Fibroblast of peridontal ligament (primary cell): ENCODE measurements at regions not wholly inside any gene's neighbourhood (a gene's known extent, or its start where the extent isn't known, plus 50 kb on each side); places are given as distances from the start of the nearest gene placed in this dataset.
"Not testable (repeated sequence)": the region's sequence is repeated elsewhere in the genome, so short reads cannot be mapped to it uniquely, and the experiment has no call there.

Experiments used
- DNase-seq: peaks from one replicate; pipeline ENCODE4 v3.0.0-alpha.2; 2010; ENCODE audit errors: extremely low read depth

DNA sequence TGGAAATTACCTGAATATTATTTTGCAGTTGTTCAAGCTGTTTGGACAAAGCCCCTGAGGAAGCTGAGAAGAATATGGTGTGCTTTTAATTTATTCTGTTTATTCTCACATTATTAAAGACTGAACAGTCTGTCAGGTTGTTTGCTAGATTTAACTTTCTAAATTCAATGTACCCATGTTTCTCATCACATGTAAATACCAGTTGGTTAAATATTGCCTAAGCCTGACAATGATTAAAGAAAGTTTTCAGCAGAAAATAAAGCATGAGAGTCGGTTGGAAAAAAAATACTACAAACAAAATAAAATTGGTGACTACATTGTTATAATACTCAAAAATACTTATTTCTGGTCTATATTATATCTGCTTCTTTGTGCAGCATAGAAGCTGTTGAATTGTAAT lies 1974.7 kb downstream of the ARAP2 start:
- no peak for DNase-seq

DNA sequence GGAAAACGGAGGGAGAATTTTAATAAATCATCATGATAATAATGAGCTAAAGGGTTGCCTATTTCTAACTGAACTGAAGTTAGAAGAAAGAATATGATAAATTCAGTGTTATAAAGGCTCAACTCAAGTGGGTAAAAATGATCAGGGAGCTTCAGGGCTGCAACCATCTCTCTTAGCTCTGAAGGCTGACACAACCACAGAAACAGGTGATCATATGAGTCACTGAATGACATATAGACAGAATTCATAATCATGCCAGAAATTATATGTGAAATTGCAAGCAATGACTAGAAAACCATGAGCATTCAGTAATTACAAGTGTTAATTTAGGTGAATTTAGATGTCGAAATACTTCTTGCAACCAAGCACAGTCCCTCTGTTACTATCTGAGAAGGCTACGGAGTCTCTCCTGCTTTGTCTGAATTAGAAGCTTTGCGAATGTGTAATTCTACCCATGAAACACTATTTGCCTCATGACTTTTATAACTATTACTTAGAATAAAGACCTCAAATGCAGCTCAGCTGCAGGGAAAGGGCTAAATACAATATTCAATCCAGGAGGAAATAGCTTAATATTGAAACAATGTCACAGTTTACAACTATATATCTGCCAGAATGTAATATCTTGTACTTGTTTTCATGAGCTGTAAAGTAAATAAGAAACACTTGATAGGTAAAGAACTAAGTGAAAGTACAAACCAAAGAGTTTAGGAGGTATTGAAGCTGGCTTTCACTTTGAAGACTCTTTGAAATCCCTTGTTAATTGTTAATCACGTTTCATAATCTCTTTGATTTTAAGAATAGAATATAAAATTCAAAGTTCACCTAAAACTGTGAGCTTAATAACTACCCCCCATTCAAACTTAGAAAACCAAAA lies 1972.6 kb downstream of the ARAP2 start:
- DNase-seq: no peak

DNA sequence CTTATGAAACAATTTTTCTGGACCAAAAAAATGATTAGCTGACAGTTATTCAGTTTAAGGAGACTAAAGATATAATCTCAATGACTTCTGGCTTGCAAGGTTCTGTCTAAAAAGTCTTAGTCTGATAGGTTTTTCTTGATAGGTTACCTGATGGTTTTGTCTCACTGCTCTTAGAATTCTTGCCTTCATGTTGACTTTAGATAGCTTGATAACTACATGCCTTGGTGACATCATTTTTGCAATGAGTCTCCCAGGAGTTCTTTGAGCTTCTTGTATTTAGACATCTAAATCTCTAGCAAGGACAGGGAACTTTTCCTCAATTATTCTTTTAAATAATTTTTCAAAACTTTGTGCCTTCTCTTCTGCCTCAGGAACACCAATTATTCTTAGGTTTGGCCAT lies 1965.3 kb downstream of the ARAP2 start:
- DNase-seq: no peak

DNA sequence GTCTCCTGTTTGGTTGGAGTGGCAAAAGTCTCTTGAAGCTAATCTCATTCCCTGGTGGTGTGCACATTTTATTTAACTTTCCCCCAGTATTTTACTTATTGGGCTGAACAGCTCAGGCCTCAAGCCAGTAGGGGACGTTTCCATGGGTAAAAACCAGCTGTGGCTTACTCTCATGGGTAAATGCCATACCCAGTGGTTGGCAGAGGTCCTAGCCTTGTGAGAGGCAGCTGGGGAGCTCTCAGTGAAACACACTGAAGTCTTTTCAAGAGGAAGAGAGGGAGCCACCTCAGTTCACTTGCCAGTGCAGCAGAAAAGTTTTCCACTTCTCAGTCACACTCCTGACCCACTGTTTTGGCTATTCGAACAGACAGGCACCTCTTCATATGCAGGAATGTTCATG lies 1964.2 kb downstream of the ARAP2 start:
- DNase-seq: peak; percentile 12

DNA sequence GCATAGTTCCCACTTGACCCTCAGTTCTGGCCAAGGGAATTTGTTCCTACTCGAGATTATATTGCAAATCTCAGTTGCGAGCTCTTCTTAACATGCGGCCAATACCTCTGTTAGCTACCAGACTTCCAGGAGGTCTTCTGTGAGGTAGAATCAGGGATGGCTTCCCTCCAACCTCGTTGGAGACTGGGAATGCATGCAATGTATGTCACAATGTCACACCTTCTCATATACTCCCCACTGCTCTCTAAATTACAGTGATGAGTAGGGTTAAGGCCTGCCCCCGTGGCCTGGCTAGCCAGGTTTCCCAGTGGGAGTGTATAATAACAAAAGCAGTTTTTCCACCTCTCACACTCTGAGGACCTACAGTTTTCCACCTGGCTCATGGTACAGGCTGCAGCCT lies 1962.5 kb downstream of the ARAP2 start:
- no peak for DNase-seq

DNA sequence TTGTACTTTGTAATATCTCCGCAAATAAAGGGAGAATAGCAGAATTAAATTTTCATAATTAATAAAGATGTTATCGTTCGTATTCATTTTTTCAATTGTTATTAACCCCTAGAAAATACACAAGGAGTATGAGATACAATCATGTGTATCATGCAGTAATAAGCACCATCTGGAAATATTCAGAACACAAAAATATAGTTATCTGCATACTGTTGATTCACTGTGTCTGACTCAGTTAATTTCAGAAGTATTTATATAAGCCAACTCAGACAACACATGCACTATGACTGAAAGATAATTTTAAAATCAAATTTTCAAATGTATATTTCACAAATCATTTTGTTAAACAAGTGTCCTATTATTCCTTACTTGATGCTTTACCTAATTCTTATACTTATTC lies 1954.8 kb downstream of the ARAP2 start:
- DNase-seq: peak; percentile 44

DNA sequence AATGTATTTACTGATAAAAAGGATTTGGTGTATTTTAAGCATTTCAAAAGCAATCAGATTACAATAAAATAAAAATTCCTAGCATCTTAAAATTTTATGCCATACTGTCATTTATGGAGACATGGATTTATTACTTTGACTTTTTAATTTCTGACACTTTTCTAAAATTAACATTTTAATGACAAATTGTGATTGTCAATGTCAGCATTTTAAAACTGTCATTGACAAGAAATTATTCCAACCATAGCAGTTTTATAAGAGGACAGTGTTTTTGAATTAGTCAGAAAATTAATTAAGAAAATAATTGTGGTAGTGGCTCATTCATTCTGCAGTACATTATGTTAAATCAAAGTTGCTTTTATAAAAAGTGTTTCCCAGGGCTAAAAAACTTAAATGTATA lies 1954.4 kb downstream of the ARAP2 start:
- DNase-seq: no peak

DNA sequence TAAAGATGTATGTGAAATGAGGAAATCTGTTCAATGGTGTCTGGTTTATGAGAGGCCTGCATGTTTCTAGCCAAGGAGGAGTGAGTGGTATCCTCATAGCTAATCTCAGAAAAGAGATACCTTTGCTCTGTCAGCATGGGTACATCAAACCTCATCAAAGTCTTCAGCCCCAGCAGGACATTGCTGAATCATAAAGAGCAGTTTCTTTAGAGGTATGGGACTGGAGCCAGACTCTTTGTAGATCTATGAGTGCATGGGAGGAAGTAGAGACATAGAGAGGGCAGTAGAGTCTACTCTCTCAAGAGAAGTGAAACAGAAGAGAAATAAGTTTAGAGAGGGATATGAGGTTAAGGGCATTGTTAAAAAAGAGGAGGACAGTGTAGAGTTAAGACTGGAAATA lies 1950.9 kb downstream of the ARAP2 start:
- no peak for DNase-seq

DNA sequence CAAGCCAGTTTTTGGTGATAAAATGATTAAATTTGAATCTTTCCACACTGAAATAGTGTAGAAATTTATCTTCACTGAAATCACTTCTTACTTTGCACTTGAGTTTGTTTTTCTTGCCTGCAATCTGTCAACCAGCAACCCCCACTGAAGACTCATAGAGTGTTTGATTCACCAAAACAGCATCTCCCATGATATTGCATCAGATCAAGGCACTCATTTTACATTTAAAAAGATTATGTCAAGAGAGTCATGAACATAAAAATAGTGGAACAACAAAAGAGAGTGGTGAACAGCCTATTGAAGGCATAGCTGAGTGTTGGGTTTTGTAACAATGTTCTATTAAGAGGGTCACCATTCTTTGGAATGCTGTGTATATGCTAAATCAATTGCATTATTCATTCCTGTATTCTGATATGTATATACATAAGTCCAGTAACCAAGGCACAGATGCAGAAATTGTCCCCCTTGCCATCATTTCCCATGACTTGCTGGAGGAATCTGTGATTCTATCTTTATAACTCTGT lies 1934.9 kb downstream of the ARAP2 start:
- DNase-seq: peak; percentile 38

DNA sequence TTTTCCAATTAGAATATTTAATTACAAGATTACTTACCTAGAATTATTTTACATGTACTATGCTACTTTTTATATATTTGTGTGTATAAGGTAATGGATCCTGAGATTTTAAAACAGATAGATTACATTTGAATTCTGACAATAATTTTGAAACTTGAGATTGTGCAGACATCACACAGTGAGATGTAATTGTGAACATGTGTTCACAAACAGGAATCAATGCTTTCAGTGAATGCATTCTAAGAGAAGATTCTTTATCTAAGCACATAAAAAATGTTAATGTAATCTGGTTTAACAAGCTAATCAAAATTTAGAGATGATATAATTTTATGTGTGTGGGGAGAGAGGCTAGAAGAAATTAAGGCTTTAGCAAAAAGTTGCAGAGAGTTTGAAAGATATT lies 1925.5 kb downstream of the ARAP2 start:
- peak; percentile 4 for DNase-seq

DNA sequence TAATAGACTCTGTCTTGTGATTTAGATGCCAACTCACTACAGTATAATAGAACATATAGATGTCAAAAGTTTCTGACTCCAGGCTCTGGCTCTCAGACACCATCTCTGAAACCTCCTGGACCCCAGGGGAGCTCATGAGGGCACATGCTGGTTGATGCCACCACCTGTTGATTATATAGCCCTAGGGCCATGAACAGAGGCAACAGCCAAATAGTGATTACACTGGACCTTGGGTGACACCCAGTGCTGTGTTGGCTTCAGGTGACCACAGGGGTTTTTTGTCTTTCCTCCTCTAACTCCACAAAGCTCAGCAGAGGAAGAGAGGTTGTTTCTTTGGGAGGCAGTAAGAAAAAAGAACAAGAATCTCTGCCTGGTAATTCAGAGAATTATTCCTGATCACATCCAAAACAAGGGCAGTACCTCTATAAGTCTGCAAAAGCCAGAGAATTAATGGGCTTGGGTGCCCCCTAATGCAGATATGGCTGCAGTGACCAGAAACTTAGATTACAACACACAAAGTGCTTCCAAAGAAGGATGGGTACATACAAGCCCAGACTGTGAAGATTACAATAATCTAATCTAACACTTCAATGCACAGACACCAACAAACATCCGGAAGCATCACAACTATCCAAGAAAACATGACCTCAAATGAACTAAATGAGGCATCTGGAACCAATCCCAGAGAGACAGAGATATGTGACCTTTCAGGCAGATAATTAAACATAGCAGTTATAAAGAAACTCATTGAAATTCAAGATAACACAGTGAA lies 1920.6 kb downstream of the ARAP2 start:
- DNase-seq: peak; percentile 43

DNA sequence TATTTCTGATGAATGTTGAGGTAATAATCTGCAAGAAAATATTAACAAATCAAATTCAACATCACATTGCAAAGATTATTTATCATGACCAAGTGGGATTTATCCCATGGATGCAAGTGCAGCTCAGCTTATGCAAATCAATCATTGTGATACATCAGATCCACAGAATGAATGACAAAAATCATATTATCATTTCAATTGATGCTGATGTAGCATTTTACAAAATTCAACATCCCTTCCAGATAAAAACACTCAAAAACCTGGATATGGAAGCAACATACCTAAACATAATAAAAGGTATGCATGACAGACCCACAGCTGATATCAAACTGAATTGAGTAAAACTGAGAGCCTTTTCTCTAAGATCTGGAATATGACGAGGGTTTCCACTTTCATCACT lies 1915.4 kb downstream of the ARAP2 start:
- DNase-seq: no peak

DNA sequence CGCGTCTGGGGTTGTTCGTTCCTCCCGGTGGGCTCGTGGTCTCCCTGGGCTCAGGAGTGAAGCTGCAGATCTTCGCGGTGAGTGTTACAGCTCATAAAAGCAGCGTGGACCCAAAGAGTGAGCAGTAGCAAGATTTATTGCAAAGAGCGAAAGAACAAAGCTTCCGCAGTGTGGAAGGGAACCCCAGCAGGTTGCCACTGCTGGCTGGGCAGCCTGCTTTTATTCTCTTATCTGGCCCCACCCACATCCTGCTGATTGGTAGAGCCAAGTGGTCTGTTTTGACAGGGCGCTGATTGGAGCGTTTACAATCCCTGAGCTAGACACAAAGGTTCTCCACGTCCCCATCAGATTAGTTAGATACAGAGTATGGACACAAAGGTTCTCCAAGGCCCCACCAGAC lies 1909.2 kb downstream of the ARAP2 start:
- DNase-seq: not testable (repeated sequence)

DNA sequence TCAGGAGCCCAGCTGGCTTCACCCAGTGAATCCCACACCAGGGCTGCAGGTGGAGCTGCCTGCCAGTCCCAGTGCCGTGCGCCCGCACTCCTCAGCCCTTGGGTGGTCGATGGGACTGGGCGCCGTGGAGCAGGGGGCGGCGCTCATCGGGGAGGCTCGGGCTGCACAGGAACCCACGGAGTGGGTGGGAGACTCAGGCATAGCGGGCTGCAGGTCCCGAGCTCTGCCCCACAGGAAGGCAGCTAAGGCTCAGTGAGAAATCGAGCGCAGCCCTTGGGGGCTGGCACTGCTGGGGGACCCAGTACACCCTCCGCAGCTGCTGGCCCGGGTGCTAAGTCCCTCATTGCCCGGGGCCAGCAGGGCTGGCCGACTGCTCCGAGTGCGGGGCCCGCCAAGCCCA lies 1908.8 kb downstream of the ARAP2 start:
- DNase-seq: not testable (repeated sequence)

DNA sequence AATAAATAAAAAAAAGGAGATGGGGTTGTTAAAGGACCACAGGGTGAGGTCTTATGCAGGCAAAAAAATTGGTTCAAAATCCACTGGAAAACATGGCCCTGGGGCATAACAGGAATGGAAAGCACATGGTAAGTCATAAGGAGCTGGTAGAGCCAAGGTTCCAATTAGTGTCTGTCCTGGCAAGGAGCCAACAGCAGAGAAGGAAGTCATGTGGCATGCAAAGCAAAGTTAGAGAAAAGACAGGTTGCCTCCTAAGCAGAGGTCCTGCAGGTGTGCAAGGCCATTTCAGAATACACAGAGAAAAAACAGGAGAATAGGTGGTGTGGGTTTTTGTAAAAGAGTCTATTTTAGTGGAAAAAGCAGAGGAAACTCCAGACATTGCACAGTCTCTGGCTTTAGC lies 1881.7 kb downstream of the ARAP2 start:
- no peak for DNase-seq

DNA sequence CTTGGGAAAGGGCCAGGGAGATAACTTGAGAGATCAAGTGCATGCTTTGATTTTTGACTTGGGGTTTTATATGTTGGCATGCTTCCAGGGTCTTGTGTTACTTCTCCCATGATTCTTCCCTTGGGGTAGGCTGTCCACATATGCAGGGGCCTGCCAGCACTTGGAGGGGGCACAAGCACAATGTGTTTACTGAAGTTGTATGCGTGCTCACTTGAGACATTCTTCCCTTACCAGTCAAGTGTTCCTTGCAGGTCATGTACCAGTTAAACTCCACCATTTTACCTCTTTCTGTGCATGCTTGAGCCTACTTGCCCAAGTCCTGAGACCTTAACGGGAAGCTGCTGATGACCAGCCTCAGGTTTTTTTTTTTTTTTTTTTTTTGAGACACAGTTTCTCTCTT lies 1880.5 kb downstream of the ARAP2 start:
- DNase-seq: no peak

DNA sequence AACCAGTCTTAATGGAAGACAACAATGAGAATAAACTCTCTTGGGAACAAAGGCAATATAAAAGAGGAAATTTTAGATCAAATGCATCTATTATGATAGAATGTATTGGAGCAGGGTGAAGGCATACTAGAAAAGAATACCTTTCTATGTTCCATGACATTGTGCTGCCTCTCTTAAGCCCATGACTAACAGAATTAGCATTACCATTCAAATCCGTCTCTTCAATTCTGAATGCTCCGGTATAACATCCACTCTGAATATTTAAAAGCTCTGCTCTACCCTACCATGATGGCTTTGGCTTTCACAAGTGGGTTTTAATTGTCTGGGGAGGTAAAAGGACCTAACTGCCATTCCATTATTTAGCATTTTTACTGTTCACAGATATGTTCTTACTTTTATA lies 1878.4 kb downstream of the ARAP2 start:
- DNase-seq: no peak

DNA sequence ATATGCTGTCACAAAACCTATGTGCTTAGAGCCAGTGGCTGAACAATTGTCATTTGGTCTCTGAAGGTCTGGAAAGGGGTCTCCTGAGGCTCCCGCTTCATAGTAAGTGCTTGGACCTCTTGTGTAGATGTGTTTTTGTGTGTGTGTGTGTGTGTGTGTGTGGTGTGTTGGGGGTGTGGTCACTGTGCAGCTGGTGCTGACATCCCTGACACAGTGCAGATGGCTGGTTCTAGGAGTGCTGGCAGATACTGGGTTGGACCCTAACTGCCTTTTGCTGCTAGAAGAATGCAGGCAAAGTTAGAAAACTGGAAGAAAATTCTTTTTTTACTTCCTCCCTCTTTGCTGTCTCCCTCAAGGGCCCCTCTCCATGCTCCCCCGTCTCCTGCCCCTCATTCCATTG lies 1872.6 kb downstream of the ARAP2 start:
- no peak for DNase-seq

DNA sequence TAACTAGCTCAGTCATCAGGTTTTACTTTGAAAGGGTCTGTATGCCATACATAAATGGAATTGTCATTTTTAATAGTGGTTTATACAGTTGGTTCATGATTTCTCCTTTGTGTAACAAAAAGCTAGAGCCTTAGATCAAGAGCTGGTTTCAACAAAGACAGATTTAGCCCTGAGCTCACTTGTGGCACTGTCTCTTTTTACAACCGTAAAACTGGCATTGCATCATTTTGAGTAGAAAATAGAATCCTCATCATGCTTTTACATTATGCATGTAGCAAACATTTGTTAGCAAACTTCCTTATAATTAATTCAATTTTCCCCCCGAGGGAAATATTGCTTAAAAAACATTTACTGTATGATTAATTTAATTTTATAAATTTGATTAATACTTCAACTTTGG lies 1871.5 kb downstream of the ARAP2 start:
- DNase-seq: no peak

DNA sequence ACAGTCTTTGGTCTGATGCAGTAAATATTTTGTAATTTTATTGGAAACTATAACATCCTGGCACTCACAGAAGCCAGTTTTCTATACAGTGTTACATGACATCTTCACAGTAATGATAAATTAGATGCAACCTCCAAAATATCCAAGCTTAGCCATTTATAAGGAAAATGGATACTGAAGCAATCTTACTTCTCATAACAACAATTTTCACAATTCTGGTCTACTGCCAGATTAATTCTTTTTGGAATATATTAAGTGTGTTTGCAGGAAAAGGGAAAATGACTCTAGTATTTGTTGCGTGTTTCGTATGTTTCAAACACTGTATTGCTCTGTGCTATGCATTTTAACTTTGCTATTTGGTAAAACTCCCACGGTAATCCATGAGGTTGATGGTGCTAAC lies 1870.9 kb downstream of the ARAP2 start:
- DNase-seq: no peak

DNA sequence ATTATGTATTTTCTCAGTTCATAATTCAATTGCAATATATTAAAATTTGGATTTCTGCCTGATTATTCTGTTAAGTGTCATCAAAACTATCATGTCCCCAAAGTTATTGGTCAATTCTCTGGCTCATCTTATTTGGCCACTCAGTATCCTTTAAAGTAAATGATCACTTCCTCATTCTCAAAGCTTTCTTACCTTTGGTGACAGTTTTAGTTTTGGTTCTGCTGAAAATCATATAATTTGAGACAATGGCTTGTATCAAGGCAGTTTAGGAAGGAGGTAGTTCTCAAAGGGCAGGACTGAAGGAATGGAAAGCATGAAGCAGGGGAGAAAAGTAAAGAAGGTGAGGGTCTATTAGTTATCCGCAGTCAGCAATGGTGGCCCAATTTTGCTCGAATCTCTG lies 1832.1 kb downstream of the ARAP2 start:
- DNase-seq: no peak

DNA sequence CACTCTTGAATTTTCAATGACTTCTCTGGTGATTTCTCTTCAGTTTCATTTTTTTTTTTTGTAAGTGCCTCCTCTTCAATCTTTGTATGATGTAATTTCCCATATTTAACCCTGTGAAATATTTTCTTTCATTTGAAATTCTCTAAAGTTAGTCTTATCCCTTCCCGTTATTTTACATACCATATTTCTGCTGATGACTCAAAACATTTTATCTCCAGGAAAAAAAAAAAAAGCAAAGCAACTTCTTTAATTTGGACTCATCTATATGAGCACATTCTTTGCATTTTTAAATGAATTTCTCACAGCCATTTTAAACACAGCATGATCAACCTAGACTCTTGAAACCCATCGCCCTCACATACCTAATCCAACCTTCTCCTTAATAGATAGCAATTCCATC lies 1831.4 kb downstream of the ARAP2 start:
- DNase-seq: no peak

DNA sequence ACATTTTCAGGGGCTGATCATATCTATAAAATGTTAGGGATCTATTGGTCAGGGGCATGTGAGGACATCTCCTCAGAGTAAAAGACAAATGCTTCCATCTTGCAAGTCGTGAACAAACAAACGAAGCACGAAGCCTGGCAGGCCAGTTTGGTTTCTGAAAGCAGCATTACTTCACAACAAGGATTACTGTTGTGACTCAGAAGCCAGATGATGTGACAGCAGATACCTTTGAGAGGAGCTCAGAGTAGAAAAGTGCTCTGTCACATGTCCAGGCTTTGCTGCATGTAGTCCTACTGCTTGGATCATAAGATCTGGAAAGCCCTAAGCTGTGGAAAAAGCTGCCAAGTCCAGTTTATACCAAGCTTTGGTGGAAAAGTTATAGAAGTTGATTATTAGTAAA lies 1827.2 kb downstream of the ARAP2 start:
- DNase-seq: no peak
